ENCODE measurements at regions not wholly inside any gene's neighbourhood (a gene's known extent, or its start where the extent isn't known, plus 50 kb on each side); places are given as distances from the start of the nearest gene placed in this dataset.
"Not testable (repeated sequence)": the region's sequence is repeated elsewhere in the genome, so short reads cannot be mapped to it uniquely, and the experiment has no call there.

DNA sequence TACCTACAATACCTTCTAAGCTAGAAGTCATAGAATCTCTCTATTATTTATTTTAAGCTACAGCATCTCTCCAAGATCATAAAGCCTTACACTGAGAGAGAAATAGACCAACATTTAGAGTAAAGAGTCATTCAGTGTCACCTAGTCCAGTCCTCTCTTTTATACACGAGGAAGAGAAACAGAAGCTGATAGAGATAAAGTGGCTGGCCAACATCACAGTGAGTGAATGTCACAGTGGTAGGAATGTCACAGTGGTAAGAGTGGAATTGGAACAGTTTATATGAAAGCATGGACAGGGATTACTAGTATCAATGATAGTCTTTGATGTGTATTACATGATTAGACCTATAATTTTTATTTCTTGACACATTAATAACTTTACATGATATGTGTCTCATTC is 307.8 kb upstream of the NBPF12 start:
- not testable (repeated sequence) for DNase-seq

DNA sequence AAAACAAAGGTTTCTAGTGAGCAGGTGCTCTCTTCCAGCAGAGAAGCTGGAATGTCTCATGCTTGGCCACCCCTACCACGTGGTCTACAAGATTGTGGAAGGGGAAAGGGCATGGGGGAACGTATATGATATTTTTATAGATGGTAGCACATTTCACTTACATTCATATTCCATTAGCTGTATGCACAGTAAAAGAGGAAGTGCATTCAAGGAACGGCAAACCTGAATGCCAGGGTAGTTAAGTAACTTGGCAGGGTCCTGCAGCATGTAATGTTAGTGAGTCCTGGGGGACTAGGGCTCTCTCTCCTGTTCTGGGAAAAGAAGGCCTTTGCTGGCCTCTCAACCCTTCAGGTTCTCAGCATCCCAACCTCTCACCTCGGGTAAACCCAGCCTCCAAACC is 319.5 kb upstream of the NBPF12 start:
- DNase-seq: not testable (repeated sequence)

DNA sequence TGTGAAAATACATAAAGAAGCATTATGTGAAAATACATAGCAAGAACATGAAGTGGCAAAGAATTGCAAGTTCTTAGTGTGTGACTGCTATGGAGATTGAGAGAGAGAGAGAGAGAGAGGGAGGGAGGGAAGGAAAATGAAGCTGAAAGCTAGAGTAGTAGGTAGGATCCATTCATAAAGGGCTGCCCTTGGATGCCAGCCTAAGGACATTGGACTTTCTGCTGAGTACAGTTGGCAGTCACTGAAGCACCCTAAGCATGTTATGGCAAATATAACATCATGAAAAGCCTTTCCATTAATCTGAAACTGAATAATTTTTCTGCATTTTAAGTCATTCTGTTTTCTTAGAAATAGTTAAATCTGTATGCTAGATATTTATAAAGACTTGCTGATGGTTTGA is 333.4 kb upstream of the NBPF12 start:
- not testable (repeated sequence) for DNase-seq

DNA sequence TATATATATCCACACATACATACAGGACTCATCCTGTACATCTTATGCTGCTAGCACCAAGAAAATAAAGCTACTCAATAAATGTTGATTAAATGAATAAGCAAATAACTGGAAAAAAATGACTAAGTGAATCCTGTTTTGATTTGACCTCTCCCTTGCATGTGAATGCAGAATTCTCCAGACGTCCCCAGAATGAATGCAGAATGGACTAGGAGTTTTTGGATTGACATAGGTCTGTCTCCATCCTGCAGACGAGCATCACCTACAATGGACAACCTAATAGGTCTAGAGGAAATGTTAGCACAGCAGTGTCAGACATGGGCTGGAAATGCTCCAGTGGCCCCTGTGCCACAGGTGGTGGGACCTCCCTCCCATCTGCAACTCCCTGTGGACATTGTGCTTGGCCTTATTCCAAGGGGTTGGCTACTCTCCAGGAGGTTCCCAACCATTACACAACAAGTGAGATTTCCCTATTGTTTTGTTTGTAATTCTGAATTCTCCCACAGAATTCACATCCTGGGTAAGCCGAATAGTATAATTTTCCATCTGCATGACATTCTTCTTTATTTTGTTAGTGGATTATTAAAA is 337.3 kb upstream of the NBPF12 start:
- not testable (repeated sequence) for DNase-seq

DNA sequence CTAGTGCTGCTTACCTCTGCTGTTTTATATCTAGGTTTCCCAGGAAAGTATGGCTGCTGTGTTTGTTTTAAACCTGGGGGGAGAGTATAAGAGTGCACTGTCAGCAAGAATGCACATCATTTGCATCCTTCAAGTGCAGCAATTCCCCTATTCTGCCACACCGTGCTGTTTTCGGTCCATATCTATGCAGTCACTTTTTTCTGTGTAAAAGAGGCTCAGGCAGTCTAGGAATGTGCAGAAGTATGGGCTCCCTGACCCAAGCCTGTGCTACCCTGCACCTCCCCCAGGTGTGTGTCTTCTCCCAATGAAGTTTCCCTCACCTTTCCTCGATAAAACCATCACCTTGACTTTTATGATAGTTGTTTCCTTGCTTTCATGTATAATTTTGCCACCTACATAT is 338.2 kb upstream of the NBPF12 start:
- not testable (repeated sequence) for DNase-seq

DNA sequence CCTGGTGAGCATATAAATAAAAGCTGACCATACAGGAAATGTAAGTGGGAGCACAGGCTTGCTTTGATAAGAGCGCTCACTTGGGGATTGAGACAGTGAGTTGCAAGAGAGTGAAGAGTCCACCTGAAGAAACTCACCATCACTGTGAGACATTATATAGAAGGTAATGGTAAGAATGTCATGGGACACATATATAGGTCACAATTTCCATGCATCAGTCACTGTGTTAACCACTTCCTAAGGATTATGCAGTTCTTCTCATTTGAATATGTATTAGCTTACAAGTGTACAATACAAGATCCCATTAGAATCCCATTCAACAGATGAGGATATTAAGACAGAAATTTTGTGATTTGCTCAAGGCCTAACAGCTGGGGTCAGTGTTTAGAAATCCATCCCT is 352.4 kb upstream of the NOTCH2NLA start:
- DNase-seq: not testable (repeated sequence)

DNA sequence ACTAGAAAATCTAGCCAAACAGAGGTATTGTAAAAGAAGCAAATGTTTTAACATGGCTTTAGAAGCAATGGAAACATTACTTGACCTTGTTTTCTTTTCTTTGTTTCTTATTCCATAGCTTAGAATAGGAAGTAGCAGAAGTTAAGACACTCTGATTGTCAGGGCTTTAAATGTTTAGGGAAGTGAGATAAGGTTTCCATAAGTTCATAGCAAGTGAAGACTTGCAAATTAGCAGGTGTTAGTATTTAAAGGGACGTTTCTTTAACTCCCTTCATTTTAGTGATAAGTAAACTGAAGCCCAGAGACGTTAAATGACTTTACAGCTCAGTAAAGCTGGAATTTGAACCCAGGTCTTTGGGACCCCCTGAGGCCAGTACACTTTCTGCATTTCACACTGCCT is 338.7 kb upstream of the NOTCH2NLA start:
- DNase-seq: not testable (repeated sequence)

DNA sequence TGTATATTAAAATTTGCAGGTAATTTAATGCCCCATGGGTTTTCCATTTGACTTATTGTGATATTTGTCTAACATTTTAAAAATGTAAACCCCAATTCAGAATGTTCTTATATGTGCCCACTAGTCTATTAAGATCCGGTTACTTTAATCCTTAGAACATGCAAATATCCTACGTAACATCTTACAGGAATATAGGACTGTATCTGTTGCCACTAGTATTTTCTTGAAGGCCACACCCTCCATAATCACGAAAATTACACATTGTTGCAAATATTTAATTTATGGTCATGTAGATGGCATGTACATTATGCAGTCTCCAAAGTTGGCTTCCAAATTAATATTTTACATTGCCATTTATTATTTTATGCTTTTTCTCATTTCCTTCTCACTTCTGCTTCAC is 329.2 kb upstream of the NOTCH2NLA start:
- DNase-seq: not testable (repeated sequence)

DNA sequence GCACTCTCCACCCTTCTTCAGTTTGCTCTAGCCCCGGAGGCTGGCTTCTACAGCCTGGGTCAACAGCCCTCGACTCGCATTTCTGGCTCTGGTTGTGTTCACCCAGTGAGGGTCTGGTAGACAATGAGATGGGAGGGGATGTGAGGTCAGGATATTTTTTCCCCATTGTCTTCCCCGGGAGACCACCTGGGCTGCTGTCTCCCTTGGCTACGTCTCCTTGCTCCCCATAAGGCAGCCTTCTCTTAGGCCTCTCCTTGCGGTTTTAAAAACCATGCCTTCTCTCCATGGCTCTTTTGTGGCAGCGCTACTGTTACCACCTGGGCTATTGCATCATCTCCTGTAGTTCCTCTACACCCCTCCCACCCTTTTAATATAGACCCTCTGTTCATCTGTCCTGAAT is 327.6 kb upstream of the NOTCH2NLA start:
- DNase-seq: not testable (repeated sequence)

DNA sequence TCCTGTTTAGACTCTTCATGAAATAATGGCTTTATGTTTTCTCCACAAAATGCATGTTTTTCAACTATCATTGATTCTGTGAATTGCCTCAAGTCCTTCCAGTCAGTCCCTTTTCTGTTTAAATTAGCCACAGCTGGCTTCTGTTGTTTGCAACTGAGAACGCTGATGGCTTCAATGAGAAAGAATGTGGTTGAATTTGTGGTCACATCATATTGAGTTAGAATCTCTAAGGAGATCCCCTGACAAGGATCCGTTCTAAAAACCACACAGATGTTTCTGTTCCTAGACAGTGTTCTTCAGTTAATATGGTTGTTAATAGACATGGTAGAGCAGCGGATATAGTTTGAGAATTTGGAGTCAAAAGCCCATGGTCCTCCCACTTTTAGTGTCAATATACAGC is 323.6 kb upstream of the NOTCH2NLA start:
- DNase-seq: not testable (repeated sequence)

DNA sequence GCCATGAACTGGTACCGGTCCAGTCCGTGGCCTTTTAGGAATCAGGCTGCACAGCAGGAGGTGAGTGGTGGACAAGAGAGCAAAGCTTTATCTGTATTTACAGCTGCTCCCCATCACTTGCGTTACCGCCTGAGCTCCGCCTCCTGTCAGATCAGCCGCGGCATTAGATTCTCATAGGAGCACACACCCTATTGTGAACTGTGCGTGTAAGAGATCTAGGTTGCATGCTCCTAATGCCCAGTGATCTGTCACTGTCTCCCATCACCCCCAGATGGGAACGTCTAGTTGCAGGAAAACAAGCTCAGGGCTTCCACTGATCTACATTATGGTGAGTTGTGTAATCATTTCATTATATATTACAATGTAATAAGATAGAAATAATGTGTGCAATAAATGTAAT is 319.9 kb upstream of the NOTCH2NLA start:
- DNase-seq: not testable (repeated sequence)

DNA sequence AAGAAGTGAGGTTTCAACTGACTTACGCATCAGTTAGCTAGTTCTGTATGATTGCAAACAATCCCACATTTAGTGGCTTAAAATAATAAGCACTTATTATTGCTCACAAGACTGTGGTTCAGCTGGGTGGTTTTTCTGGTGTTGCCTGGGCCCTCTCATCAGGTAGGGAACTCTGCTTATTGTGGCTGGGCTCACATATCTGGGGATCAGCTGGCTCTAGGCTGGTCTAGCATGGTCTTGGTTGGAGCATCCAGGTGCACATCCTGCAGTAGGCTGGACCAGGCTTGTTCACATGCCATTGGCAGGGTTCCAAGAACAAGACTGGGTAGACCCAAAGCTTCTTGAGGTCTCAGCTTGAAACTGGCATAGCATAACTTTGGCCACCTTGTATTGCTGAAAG is 317.4 kb upstream of the NOTCH2NLA start:
- not testable (repeated sequence) for DNase-seq

DNA sequence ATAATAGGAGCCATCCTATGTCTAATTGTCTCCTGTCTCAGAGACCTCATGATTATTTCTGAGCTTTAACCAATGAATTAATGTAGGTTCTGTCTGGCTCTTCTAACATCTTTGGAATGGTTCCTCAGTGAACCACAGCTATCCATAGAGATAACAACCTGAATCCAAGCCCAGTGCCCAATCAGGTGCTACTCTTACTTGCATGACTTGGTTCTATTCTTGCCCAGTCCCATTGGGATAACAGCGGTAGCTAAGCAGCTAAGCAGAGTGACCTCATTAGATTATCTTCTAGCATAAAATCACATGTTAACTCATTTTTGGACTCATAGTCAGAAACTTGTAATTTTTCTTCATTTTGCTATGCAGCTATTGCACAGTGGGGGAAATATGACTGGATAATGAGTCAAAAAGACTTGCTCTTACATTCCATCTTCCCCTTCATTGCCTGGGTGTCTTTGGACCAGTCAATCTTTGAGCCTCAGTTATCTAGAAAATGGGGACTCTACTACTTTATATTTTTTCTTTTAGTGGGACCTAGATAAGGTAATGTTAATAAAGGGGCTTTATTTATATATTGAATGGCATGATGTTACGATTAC is 309.1 kb upstream of the NOTCH2NLA start:
- DNase-seq: not testable (repeated sequence)

DNA sequence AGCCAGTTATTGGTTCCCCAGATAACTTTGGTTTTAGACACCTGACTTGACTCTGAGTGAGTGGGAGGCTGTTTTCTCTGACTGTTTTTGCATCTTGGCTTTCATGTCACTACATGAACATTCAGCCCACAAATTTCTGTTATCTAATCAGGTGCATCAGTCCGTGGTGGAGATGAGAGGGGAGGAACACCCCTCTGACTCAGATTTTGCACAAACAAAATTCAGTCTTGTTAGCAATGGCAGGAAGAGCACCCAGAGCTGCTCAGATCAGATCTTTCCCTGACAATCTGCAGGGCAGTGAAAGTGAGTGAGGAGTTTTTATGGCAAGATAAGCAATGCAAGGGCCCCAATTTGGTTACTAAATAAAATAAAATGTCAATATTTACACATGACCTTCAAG is 307.2 kb upstream of the NOTCH2NLA start:
- DNase-seq: not testable (repeated sequence)

DNA sequence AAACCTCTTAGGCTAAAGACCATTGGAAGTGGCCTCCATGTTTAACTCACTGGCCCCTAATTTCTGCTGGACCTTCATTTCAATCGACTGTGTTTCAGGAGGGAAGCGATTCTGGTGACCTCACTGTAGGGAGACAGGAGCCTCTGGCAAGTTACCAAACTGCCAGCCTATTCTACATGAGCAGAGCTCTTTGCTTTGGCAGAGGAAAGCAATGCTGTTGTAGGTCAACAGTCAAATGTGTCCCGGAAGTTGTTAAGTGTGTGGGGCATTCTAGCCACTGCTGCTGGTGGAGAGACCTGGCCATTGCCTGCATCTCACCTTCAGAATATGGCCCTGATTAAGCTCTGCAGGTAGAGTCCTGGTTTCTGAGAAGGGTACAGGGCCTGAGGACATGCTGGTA is 306.8 kb upstream of the NOTCH2NLA start:
- DNase-seq: not testable (repeated sequence)

DNA sequence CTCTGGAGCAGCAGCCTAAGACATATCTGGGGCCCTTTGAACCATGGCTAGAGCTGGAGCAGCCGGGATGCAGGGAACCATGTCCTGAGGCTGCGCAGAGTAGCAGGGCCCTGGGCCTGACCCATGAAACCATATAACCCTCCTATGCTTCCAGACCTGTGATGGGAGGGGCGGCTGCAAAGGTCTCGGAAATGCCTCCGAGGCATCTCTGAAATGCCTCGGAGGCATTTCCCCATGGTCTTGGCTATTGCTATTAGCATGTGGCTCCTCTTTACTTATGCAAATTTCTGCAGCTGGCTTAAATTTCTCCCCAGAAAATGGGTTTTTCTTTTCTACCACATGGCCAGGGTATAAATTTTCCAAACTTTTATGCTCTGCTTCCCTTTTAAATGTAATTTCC is 302.1 kb upstream of the NOTCH2NLA start:
- DNase-seq: not testable (repeated sequence)

DNA sequence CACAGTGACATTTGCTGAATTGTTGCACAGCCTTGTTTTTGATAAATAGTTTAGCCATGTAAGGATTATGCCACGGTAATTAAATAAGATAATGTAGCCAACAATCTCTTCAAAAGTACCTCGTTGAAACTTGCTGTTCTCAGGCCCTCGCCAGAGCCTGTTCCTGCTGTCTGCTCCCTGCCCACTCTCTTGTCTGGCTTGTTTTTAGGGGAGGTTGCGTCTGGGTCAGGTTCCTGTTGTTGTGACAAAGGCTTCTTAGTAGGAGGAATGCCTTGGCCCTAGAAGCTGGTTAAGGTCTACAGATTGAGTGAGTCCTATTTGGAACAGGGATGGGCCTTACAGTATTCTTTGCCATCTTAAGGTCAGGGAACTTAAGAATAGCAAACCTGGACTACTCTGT is 294.0 kb upstream of the NOTCH2NLA start:
- DNase-seq: not testable (repeated sequence)

DNA sequence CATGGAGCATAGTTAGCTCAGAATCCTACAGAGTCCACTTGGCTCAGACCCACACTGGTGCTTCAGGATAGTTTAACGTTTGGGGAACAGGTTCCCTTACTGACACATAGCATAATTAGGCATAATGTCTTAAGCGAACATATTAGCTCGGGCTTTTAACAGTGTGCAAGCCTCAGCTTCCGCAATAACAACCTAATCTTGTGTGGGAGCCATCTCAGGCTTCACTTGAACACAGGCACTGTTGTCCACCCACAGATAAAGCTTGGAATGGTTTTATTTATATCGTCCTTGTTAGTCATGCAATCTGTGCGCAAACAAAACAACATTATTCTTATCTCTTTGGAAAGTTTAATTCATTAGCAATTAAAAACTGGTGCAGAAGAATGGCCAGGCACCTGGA is 293.5 kb upstream of the NOTCH2NLA start:
- DNase-seq: not testable (repeated sequence)

DNA sequence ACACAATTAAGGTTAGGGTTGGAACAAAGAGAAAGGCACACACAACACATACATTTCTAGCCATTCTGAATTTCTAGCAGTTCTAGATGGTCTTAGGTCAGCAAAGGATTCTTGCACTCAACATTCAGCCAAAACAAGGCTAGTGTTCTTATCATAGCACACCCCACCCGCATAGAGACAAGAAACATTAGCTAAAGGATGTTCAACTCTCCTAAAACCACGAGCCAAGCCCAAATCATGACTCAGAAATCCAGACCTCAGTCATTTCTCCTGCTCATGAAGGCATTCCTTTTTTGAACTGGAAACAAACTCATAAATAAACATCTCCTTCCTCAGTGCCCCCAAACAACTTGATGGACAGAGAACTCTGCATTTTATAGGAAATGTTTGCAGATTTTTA is 293.0 kb upstream of the NOTCH2NLA start:
- not testable (repeated sequence) for DNase-seq

DNA sequence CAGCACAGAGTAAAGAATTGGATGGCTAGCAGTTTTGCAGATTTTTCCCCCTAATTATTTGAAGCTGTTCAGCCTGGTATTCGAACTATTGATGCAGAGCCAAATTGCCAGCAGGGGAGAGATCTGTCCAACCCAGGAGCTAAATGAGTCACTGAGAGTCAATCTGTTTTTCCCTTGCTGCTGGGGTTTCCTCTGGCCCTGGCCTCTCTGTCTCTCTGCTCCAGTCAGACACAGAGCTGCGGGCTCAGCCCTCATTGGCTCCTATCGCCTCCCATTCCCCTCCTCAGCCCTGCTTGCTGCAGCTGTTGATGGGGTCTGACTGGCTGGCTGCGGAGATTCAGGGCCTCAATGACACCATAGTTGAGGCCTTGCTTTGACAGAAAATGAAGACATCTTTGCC is 284.9 kb upstream of the NOTCH2NLA start:
- not testable (repeated sequence) for DNase-seq

DNA sequence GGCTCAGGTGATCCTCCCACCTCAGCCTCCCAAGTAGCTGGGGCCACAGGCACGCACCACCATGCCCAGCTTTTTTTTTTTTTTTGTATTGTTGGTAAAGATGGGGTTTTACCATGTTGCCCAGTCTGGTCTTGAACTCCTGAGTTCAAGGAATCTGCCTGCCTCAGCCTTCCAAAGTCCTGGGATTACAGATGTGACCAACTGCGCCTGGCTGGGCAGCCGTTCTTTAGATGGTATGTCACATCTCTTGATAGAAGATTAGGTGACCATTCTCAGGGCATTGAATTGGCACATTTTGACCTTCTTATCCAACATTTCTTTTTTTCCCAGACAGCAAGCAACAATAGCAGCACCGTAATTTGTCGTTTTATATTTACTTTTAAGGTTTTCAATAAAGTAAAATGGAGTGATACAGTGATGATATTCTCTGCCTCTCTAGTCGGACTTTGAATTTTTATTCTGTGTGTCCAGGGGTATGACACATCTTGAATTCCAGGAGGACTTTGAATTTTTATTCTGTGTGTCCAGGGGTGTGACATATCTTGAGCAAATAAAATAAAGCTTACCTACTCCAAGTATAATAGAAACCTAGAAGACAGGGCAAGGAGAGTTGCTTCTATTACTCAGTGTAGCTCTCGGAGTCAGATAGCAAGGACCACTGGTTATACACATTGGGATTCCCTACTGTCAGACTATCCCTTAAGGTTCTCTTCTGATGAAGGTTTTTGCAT is 282.4 kb upstream of the NOTCH2NLA start:
- not testable (repeated sequence) for DNase-seq

DNA sequence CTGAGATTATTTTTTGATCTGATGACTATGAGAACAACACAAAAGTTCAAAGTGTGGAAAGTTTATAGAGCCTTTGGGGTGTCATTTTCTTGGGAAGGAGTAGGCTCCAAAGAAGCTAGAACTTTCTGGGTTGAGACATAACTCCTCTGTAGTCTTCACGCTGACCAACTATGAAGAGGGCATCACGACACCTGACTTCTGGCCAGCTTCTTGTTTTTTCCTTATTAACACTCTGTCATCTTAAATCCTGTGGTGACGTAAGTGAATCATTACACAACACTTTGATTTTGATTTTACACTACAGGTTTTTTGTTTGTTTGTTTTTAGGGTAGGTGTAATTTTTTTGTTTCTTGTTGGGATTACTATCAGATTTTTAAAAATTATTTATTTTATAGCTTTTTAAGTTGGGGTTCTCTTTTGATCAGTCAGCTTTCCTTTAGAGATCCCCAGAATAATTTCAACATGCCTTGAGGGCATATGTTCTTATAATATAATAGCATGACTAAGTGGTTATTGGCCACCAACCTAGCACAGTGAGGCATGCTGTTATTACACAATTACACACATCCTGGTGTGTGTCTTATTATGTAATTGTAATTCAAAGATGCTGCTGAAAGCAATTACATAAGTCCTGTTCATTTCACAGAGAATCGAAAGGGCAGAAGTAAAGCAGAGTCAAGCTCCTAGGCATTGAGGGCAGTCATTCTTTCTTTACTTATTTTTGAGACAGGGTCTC is 281.6 kb upstream of the NOTCH2NLA start:
- not testable (repeated sequence) for DNase-seq

DNA sequence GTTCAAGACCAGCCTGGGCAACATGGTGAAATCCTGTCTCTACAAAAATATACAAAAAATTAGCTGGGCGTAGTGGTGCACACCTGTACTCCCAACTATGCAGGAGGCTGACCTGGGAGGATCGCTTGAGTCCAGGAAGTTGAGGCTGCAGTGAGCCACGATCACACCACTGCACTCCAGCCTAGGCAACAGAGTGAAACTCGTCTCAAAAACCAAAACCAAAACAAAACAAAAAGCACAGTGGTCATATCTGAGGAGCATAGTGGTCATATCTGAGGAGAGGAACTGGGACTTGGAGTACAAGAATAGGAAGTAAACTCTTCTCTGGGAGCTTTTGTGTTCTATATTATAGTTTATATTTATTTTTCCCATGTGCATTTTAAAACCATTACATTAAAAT is 275.3 kb upstream of the NOTCH2NLA start:
- DNase-seq: not testable (repeated sequence)
